ENCODE measurements at regions not wholly inside any gene's neighbourhood (a gene's known extent, or its start where the extent isn't known, plus 50 kb on each side); places are given as distances from the start of the nearest gene placed in this dataset.

- TF ChIP-seq, protein P1, sequence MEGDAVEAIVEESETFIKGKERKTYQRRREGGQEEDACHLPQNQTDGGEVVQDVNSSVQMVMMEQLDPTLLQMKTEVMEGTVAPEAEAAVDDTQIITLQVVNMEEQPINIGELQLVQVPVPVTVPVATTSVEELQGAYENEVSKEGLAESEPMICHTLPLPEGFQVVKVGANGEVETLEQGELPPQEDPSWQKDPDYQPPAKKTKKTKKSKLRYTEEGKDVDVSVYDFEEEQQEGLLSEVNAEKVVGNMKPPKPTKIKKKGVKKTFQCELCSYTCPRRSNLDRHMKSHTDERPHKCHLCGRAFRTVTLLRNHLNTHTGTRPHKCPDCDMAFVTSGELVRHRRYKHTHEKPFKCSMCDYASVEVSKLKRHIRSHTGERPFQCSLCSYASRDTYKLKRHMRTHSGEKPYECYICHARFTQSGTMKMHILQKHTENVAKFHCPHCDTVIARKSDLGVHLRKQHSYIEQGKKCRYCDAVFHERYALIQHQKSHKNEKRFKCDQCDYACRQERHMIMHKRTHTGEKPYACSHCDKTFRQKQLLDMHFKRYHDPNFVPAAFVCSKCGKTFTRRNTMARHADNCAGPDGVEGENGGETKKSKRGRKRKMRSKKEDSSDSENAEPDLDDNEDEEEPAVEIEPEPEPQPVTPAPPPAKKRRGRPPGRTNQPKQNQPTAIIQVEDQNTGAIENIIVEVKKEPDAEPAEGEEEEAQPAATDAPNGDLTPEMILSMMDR (IDR thresholded peaks at IDR 0.05 in 4 of 5, conservative IDR thresholded peaks at IDR 0.05 in 1 of 5) = peak; percentile 34 to 46 (median 36)
- no peak for TF ChIP-seq POLR2A (IDR thresholded peaks at IDR 0.05)
Measured at GRCh38 chr7:153381275-153382040, 621.9 kb downstream of the ACTR3B start.

Data from gastrocnemius medialis (tissue), 4 donors.